ENCODE measurements at regions not wholly inside any gene's neighbourhood (a gene's known extent, or its start where the extent isn't known, plus 50 kb on each side); places are given as distances from the start of the nearest gene placed in this dataset.

GRCh38 chr3:56962922-56963321 is 97.5 kb upstream of the SPATA12 start:
- TF ChIP-seq CTCF (IDR thresholded peaks at IDR 0.05) = no peak
- no peak for TF ChIP-seq POLR2AphosphoS5 (IDR thresholded peaks at IDR 0.05)
- no peak for TF ChIP-seq POLR2A (IDR thresholded peaks at IDR 0.05; ENCODE audit: low read depth)
- TF ChIP-seq EP300 (IDR thresholded peaks at IDR 0.05) = no peak
